Activated T-cell treated with anti-CD3 and anti-CD28 coated beads for 1 hour (primary cell): ENCODE measurements at regions not wholly inside any gene's neighbourhood (a gene's known extent, or its start where the extent isn't known, plus 50 kb on each side); places are given as distances from the start of the nearest gene placed in this dataset.
"Not testable (repeated sequence)": the region's sequence is repeated elsewhere in the genome, so short reads cannot be mapped to it uniquely, and the experiment has no call there.

Experiments
- DNase-seq: peaks from one replicate; pipeline ENCODE4 v3.0.0-alpha.2; 2020; ENCODE audit warnings: low read depth

DNA sequence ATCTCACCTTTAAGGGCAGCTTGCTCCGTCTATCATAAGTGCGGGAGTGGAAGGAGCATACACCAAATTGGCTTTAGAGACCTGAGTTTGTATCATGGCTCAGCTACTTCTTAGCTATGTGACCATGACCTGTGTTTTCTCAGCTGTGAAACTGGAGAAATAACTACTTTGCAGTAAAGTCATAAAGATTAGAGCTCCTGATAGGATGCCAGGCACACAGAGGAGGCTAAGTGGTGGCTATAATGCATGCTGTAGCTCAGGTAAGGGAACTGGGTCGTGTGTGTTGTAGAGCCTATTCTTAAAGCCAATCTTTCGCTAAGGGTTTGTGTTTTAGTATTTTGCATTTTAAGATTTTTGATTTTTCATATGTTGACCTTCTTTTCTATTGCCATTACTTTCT is 451.5 kb upstream of the MAN1A1 start:
- no peak for DNase-seq

DNA sequence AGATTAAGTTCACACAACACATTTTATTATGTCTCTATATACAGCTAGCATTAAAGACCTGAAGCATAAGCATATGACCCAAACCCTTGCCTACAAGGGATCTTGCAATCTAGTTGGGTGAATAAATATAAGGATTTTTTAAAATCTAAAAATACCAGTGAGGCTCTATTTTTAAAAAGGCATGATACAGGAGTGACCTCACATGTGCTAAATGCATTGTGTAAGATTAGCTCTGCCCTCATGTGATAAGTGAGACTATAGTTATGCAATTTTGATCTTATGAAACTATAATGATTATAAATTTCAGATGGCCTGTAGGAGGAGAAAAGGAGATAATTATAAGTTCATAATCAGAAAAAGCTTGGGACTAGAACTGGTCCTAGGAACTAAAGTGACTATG is 451.0 kb upstream of the MAN1A1 start:
- no peak for DNase-seq

DNA sequence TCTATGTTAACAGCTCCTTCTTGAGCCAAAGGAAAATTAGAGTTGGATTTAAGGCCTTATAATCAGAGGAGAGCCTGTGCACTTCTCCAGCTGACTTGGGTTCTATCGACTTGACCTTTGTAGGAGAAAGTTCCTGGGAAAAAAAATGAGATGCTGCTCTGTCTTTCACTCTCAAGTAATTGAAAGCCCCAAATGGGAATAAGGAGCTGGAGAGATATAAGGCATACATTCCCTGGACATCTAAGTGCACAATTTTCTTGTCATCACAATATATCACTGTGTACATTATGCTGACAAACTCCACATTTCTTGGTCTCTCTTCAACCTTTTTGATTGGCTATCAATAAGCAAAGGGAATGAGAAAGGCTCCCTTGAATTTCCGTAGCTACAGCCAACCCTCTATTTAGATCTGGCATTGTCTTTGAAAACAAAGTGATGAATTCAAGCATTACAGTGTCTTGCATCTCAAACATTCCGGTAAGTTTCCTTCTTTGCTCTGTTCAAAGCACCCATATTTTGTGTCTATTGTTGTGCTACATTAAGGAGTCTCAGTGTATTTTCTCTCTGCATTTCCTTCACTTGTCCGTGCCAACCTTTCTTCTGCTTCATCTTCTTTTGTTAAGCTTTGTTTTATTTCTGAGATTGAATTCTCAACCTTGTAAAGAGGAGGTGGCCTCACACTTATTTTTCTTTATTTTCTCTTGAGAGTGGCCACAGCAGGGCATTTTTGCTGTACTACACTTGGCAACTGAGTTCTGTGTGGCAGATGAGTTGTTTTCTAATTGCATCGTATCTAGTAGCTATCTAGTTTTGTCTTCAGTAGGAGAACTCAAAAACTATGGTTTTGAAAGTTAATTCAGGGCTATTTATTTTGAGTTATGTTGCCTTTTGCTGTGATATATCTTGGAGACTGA is 450.3 kb upstream of the MAN1A1 start:
- no peak for DNase-seq

GRCh38 chr6:119791736-119792135 is 442.2 kb upstream of the MAN1A1 start:
- no peak for DNase-seq

DNA sequence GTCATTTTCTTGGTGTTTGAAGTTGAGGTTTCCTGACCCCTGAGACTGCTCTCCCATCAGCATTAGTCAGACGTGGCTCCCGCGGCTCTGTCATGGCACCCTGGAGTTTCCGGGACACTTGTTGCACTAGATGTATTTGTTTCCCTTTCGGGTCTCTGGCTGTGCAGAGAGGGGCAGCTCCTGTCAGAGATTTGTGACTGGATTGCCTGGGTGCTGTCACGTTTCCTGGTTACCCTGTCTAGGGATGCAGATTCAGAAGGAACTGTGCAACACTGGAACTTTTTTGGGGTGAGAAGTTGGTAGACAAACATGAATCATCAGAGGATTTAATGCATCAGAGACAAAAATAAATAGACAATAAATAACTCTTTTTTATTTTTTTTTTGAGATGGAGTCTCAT is 431.8 kb upstream of the MAN1A1 start:
- no peak for DNase-seq

DNA sequence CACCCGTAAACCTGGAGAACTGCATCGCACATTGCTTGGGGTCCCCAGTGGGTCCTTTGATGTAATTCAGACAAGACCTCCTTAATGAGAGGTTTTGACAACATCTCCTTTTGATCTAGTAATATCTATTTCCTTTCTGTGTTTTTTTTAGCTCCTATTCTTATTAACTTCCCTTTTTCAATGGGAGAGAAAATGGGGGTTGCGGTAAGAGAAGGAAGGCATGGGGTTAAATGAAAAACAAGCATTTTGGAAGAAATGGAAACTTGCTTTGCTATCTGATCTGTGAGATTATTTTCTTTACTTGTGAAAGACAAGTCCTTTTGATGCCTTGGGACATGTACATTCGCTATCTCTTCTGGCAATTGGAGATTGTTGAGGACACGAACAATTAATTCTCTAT is 418.6 kb upstream of the MAN1A1 start:
- DNase-seq: no peak

DNA sequence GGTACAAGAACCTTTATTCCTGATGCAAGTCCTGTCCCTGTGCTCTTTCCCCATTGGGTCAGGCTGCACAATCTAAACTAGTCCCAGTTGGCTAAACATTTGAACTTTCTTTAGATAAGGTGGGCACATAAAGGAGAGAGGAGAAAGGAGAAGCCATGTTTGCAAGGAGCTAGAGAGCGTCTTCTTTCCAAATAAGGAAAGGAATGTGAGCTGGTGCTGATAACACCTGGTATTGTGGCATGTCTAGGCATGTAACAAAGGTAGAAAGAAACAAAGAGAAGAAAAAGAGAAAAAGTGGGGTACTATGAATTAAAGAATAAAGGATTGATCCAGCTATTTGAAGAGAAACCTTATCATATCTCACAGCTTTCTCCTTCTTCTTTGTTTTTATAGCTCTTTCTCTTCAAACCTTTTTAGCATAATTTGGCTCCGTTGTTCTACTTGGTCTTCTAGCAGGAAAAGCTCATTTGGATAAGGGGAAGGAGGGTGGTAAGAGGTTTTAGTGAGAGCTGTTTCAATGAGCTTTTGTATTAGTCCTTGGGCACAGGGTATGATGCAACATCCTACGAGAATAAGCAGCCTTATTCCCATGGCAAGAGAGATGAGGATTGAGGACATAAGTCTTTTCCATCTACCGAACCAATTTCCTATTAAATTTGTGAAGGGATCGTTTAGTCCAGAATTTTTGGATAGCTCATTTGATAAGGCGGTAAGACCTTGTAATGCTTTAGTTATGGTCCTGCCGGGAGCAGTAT is 415.5 kb upstream of the MAN1A1 start:
- DNase-seq: no peak

DNA sequence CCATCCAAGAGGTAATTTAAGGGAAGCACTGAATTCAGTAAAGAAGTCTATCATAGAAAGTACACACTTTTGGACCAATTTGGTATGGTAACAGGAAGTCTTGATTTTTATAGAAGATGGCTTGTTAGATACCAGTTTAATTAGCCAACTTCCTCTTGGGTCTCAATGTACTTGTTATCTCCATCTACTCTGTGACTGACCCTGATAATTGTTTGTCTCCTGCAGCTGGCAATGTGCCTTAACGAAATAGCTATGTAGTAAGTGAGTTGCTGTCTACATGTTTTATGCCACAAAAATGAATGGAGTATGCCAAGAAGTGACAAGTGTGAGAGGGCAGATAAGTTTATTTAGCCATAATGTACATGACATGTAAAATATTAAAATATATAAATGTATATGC is 410.5 kb upstream of the MAN1A1 start:
- DNase-seq: no peak

DNA sequence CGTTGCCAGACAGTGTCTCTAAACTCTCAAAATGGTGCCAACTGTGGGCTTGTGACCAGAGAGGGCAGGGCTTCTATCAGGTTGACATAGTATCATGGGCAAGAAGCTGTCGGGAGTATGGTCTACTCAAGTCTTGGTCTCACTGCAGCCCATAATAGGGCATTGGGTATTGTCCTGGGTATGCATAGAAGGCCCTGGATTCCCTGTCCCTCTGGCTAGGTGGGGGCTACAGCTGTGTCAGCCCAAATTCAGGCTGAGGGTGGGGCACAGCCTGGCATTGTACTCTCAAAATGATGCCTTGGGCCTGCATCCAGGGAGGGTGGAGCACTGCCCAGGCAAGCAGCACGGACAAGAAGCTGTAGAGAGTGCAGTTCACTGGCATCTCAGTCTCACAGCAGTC is 408.8 kb upstream of the MAN1A1 start:
- DNase-seq: no peak

GRCh38 chr6:119757467-119757866 is 407.9 kb upstream of the MAN1A1 start:
- no peak for DNase-seq

GRCh38 chr6:119749335-119749734 is 399.8 kb upstream of the MAN1A1 start:
- no peak for DNase-seq

GRCh38 chr6:119748535-119748934 is 399.0 kb upstream of the MAN1A1 start:
- DNase-seq: not testable (repeated sequence)

GRCh38 chr6:119742188-119742803 is 392.7 kb upstream of the MAN1A1 start:
- DNase-seq: peak; percentile 23

DNA sequence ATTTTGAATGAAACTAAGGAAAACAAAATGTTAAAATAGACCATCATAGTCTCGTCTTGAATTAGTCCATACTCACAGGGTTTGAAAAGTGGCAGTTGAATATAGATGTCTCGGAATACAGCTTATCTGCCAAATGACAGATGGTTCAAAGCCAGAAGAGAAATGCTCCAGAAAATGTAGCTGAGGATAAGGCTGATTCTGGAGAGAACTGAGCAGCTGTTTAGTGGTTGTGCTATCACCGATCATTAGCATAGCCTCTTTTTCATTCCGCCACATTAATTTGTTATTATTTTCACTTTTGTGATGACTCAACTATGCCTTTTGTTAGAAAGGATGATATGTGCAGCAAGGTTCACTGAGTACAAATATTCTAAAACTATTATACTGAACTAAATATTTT is 390.2 kb upstream of the MAN1A1 start:
- DNase-seq: no peak

GRCh38 chr6:119738425-119738824 is 388.9 kb upstream of the MAN1A1 start:
- DNase-seq: no peak

GRCh38 chr6:119736296-119737021 is 386.9 kb upstream of the MAN1A1 start:
- no peak for DNase-seq

DNA sequence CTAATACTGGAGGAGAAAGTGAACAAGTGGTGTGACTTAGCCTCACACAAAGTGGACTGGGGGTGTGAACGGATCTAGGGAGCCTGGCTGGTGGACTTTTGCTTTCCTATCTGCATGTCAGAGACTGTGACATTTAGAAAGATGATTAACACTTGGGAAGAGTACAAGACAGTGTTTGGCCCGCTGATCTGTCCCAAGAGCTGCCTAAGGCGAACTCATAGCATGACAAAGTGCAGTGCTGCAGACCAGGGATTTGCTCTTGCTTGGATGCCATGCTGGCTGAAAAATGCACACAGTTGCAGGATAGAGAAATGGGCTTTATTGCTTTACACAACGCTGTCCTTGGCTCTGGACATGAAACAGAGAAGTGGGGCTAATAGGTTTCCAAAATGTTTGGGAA is 386.0 kb upstream of the MAN1A1 start:
- no peak for DNase-seq

- no peak for DNase-seq
These were observed 384.7 kb upstream of the MAN1A1 start for GRCh38 chr6:119734227-119734626.

DNA sequence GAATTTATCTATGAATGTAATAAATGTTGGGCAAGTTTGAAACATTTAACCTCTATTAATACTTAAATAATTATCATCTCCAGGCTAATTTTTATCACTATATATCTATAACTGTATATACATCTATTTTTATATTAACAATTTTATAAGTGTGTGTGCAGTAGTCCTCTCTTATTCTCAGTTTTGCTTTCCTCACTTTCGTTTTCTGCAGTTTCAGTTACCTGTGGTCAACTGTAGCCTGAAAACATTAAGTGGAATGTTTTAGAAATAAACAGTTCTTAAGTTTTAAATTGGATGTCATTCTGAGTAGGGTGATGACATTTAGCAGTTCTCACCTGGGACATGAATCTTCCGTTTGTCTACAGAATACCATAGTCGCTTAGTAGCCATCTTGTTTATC is 379.4 kb upstream of the MAN1A1 start:
- DNase-seq: no peak

DNA sequence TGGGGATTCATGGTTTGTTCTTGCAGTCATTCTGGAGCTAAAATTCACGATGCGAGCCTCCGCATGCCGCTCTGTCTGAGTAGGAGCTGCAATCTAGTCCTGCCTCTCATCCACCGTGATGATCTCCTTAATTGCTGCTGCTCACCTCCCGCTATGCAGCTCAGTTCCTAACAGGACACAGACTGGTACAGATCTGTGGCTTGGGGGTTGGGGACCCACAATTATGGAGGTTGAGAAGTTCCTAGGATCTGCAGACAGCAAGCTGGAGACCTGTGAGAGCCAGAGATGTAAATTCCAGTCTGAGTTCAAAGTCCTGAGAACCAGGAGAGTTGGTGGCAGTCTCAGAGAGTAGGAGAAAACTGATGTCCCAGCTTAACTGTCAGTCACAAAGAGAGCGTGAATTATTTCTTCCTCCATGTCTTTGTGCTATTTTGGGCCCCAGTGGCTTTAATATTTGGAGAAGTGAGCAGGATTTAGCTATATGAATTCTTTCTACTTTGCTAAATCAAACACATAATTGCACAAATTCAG is 378.7 kb upstream of the MAN1A1 start:
- DNase-seq: no peak

- no peak for DNase-seq
These were observed 378.1 kb upstream of the MAN1A1 start for GRCh38 chr6:119727504-119728219.
